PFSK-1 (cell line): ENCODE measurements at regions not wholly inside any gene's neighbourhood (a gene's known extent, or its start where the extent isn't known, plus 50 kb on each side); places are given as distances from the start of the nearest gene placed in this dataset.

ENCODE experiments used
- FOXP2 ChIP-seq: optimal IDR thresholded peaks from 2 replicates; pipeline ENCODE3; 2011; ENCODE audit warnings: borderline replicate concordance, control low read depth, inconsistent platforms; ENCODE audit not compliant: insufficient read depth; ENCODE audit errors: extremely low read length, extremely low read depth
- POLR2AphosphoS5 ChIP-seq: IDR thresholded peaks from 2 replicates; pipeline ENCODE4 v1.6.1; 2012; ENCODE audit warnings: low read depth, mild to moderate bottlenecking, control low read depth, low read length, moderate library complexity
- SIN3A ChIP-seq: IDR thresholded peaks from 2 replicates; pipeline ENCODE4 v1.6.1; 2012; ENCODE audit warnings: mild to moderate bottlenecking, low read length, moderate library complexity, borderline replicate concordance; ENCODE audit not compliant: insufficient read depth
- TAF1 ChIP-seq: IDR thresholded peaks from 2 replicates; pipeline ENCODE4 v1.6.1; 2012; ENCODE audit warnings: low read length, control low read depth, borderline replicate concordance; ENCODE audit not compliant: insufficient read depth
- TF ChIP-seq, protein P1 (sequence below), 2 experiments: IDR thresholded peaks; 2 replicates each; pipeline versions ENCODE4 v1.6.1 to v1.8.0; 2011 to 2012; ENCODE audit warnings: low read depth in 2 of 2, low read length in 2 of 2, control low read depth in 1 of 2, inconsistent platforms in 1 of 2, mild to moderate bottlenecking in 1 of 2, moderate library complexity in 1 of 2; ENCODE audit not compliant: insufficient read depth in 1 of 2

DNA sequence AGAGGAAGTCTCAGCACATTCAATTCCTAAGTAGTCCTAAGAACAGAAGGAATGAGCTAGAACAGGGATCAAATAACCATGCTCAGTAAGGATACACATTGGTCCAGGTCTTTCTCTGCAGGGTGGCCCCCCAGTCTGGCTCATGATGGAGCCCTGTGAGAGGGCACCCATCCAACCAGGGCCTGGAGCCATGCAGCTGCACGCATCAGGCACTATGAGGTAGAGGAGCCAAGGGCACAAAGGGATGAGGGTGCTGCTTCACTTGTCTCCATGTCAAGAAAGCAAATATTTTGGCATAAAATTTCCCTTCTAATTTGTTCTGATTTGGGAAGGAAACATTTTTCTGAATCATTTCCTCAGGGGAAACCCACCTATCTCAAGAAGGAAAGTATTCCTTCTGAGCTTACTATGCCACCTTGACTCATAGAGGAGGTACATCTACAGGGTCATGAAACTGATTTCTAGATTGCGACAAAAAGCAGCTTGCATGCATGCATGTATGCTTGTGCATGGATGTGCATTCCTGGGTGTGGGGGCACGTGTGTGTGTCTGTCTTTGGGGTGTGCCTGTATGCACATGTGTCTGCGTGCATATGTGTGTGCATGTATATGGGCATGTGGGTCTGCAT is 600.3 kb downstream of the MID1IP1 start:
- TF ChIP-seq, protein P1, sequence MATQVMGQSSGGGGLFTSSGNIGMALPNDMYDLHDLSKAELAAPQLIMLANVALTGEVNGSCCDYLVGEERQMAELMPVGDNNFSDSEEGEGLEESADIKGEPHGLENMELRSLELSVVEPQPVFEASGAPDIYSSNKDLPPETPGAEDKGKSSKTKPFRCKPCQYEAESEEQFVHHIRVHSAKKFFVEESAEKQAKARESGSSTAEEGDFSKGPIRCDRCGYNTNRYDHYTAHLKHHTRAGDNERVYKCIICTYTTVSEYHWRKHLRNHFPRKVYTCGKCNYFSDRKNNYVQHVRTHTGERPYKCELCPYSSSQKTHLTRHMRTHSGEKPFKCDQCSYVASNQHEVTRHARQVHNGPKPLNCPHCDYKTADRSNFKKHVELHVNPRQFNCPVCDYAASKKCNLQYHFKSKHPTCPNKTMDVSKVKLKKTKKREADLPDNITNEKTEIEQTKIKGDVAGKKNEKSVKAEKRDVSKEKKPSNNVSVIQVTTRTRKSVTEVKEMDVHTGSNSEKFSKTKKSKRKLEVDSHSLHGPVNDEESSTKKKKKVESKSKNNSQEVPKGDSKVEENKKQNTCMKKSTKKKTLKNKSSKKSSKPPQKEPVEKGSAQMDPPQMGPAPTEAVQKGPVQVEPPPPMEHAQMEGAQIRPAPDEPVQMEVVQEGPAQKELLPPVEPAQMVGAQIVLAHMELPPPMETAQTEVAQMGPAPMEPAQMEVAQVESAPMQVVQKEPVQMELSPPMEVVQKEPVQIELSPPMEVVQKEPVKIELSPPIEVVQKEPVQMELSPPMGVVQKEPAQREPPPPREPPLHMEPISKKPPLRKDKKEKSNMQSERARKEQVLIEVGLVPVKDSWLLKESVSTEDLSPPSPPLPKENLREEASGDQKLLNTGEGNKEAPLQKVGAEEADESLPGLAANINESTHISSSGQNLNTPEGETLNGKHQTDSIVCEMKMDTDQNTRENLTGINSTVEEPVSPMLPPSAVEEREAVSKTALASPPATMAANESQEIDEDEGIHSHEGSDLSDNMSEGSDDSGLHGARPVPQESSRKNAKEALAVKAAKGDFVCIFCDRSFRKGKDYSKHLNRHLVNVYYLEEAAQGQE (IDR thresholded peaks at IDR 0.05; ENCODE audit: insufficient read depth in 1 of 2, low read depth in 2 of 2, low read length in 2 of 2): no peak
- TF ChIP-seq TAF1 (no peak), SIN3A (no peak), POLR2AphosphoS5 (no peak), FOXP2 (no peak)

DNA sequence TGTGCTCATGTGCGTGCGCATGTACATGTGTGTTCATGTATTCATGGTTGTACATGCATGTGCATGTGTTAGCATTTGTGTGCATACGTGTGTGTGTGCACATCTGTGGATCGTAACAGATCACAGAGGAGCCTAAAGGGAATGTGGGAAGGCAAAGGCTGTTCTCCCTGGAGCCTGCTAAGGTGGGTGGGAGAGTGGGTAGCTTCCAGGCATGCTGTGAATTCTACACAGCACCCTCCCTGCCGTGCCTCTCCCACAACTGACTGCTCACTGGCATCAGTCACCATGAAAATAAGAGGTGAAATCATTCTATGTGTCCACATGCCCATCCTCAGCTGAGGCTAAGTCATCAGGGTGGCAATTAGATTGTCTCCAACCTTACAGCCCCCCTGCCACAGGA is 600.9 kb downstream of the MID1IP1 start:
- TF ChIP-seq, protein P1 (IDR thresholded peaks at IDR 0.05; ENCODE audit: insufficient read depth in 1 of 2, low read depth in 2 of 2, low read length in 2 of 2): no peak
- no peak for TF ChIP-seq POLR2AphosphoS5
- no peak for TF ChIP-seq SIN3A
- TF ChIP-seq FOXP2: no peak
- TF ChIP-seq TAF1: no peak

DNA sequence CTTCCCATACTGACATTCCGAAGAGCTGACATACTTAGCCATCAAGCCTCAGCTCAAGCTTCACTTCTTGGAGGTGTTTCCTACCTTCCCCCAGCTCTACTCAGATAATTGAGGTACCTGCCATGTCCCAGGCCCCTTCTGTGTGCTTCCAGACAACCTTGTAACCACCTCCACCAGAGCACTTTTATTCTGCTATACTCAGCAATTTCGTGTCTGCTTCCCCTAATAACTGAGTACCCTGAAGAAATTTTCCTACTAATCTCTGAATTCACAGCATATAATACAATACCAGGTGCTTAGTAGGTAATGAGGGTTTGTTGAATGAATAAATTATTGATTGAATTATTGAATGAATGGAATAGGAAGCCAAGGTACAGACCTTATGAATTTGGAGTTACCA is 605.5 kb downstream of the MID1IP1 start:
- no peak for TF ChIP-seq TAF1
- no peak for TF ChIP-seq POLR2AphosphoS5
- no peak for TF ChIP-seq SIN3A
- TF ChIP-seq, protein P1 (IDR thresholded peaks at IDR 0.05; ENCODE audit: insufficient read depth in 1 of 2, low read depth in 2 of 2, low read length in 2 of 2): no peak
- no peak for TF ChIP-seq FOXP2

DNA sequence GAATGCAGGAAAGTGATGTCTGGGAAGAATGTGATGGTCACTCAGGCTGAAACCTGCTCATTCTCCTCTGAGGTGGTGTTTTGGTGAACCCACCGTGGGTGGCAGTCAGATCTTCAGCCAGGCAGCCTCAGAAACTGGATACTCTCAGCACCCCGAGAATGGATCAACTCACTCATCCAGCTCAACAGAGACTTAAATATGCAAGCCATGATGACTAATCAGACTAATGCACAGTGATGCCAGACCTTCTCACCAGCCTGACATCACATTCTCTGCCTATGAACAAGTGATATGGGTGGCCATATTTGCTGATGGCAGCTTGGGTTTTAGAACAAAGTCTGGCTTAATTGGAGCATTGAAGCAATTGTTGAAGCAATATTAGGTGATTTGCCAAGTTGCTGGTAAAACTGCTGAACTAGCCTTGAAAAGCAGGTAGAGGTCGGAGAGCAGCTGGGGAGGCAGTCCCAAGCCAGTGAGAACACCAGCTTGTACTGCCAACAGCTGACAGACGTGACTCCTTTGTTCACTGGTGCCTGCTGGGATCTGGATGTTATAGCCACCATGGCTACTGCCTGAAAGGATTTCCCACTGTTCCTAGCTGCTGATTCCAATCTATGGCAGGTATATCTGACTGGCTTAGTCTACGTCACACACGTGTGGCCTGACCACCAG is 608.1 kb downstream of the MID1IP1 start:
- TF ChIP-seq SIN3A (no peak), FOXP2 (no peak), POLR2AphosphoS5 (no peak), TAF1 (no peak)
- TF ChIP-seq, protein P1 (IDR thresholded peaks at IDR 0.05; ENCODE audit: insufficient read depth in 1 of 2, low read depth in 2 of 2, low read length in 2 of 2): no peak
